SW 1271 (cell line): ENCODE measurements at regions not wholly inside any gene's neighbourhood (a gene's known extent, or its start where the extent isn't known, plus 50 kb on each side); places are given as distances from the start of the nearest gene placed in this dataset.

ENCODE experiments used
- DNase-seq, 2 experiments: peaks; one replicate each; lab custom pipeline; 2025; lab: John Stamatoyannopoulos, UW

GRCh38 chr1:198904321-198904720, 265.5 kb downstream of the PTPRC start:
- DNase-seq = no peak

- DNase-seq = no peak
These were observed 268.0 kb downstream of the PTPRC start for GRCh38 chr1:198906739-198907422.

GRCh38 chr1:198907423-198907746, 268.5 kb downstream of the PTPRC start:
- DNase-seq = no peak

GRCh38 chr1:198908995-198909394, 270.2 kb downstream of the PTPRC start:
- no peak for DNase-seq

- DNase-seq = no peak
These were observed 271.1 kb downstream of the PTPRC start for GRCh38 chr1:198909973-198910372.

GRCh38 chr1:198910816-198911215, 272.0 kb downstream of the PTPRC start:
- DNase-seq = no peak

- DNase-seq = no peak
These were observed 273.2 kb downstream of the PTPRC start for GRCh38 chr1:198912046-198912445.

- no peak for DNase-seq
These were observed 274.8 kb downstream of the PTPRC start for GRCh38 chr1:198913667-198914066.

- no peak for DNase-seq
These were observed 276.7 kb downstream of the PTPRC start for GRCh38 chr1:198915327-198916231.

GRCh38 chr1:198917226-198917625, 278.4 kb downstream of the PTPRC start:
- no peak for DNase-seq

GRCh38 chr1:198918920-198919319, 280.1 kb downstream of the PTPRC start:
- DNase-seq = no peak

GRCh38 chr1:198919667-198920398, 281.0 kb downstream of the PTPRC start:
- DNase-seq = no peak

GRCh38 chr1:198922638-198923430, 284.0 kb downstream of the PTPRC start:
- DNase-seq = no peak

GRCh38 chr1:198923993-198924392, 285.2 kb downstream of the PTPRC start:
- DNase-seq = no peak

GRCh38 chr1:198925567-198925966, 286.7 kb downstream of the PTPRC start:
- DNase-seq = no peak

GRCh38 chr1:198927129-198927528, 288.3 kb downstream of the PTPRC start:
- no peak for DNase-seq

- no peak for DNase-seq
These were observed 290.3 kb downstream of the PTPRC start for GRCh38 chr1:198929111-198929604.

- DNase-seq = peak in 1 of 2 experiments; percentile 57
These were observed 291.2 kb downstream of the PTPRC start for GRCh38 chr1:198929961-198930599.

- peak in 1 of 2 experiments; percentile 49 for DNase-seq
These were observed 293.6 kb downstream of the PTPRC start for GRCh38 chr1:198932351-198932991.

GRCh38 chr1:198933515-198934222, 294.8 kb downstream of the PTPRC start:
- peak in 1 of 2 experiments; percentile 17 for DNase-seq
